DMS53 treated with DMSO at 0.1 percent for 48 hours (cell line): ENCODE measurements at regions not wholly inside any gene's neighbourhood (a gene's known extent, or its start where the extent isn't known, plus 50 kb on each side); places are given as distances from the start of the nearest gene placed in this dataset.

Experiments used
- DNase-seq: peaks from one replicate; lab custom pipeline; 2025; ENCODE audit not compliant: unreplicated experiment; lab: John Stamatoyannopoulos, UW

DNA sequence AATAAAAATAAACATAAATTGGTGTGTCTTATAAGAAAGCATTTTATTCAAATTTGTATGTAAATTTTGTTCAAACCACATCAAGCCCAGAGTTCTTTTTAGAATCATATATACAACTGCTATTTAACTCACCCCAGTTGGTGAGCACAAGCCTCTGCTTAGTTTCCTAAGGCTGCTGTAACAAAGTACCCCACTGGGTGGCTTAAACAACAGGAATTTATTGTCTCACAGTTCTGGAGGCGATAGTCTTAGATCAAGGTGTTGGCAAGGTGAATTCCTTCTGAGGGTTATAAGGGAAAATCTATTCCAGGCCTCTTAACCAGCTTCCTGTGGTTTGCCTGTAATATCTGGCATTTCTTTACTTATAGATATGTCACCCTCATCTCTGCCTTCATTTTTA, 1133.5 kb downstream of the OLFM4 start:
- DNase-seq = no peak

DNA sequence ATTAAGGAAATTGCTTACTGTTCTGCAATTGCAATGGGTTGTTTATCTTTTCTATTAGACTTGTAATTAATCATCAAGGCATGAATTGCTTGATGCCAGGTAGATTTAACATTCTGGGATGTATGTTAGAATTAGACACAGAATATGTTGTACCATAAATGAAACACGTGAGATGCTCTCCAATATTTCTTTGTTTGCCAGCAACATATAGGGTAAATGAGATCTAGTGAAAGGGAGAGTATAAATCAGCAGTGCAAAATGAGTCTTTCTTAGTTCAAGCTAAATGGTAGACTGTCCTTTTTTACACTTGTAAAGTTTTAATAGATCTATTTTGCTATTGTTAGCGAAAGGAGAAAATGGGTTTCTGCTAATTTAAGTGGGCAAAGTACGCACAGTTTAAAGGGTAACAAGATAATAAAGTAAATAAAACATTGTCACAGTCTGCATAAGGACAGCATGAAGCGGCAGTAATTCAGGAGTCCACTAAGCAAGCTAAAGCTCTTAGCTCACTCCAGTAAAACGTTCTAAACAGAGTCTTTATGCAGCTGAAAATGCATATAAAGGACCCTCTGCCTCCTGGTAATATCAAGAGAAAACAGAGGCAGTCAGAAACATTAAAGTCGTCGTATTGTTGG, 1137.1 kb downstream of the OLFM4 start:
- DNase-seq = no peak

DNA sequence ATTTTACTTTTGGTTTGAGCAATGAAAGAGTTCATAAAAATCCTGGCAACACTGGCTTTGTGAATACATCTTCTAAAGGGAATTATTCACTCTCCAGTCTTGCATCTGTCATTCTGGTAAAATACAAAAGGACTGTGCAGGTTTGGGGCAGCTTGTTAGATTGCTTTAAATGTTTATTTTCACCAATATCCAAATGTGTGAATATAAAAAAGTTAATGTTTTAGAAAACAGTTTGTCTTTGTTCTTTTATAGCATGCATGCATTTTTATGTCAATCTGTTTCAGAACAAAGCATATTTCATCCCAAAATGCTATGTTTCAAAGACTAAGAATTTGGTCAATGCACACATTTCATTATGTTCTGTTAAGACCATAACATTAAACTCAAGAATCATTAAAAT, 1145.4 kb downstream of the OLFM4 start:
- DNase-seq = no peak

DNA sequence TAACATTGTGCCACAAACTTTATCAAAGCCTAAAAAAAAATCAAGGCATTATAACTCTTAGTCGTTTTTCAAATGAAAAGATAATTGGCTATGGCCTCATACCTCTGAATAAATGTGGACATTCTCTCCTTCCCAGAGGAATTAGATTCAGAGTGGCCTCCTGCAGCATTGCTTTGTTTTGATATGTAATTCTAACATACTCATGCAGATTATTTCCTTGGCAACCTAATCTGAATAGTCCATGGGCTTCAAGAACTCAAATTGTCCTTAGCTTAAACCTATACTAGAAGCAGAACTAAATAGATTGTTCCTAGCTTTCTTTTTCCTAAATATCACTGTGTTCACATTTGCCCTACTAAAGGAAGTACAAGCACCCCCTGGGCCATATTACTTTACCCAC, 1146.9 kb downstream of the OLFM4 start:
- no peak for DNase-seq

DNA sequence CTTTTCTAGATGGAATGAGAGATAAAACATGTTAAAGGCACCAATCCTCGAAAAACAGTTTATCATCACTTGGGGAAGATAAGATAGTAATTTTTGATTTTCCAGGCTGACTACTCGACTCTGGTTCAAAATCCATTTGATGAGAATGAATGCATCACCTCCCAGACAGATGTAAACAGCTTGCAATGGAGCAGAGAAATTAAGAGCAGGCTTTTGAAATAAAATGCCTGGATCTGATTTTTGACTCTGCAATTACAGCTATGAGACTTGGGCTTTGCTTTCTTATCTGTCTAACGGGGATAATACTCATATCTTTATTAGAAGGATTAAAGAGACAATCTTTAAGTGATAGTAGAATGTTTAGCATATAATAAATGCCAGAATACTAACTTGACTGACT, 1148.9 kb downstream of the OLFM4 start:
- no peak for DNase-seq

DNA sequence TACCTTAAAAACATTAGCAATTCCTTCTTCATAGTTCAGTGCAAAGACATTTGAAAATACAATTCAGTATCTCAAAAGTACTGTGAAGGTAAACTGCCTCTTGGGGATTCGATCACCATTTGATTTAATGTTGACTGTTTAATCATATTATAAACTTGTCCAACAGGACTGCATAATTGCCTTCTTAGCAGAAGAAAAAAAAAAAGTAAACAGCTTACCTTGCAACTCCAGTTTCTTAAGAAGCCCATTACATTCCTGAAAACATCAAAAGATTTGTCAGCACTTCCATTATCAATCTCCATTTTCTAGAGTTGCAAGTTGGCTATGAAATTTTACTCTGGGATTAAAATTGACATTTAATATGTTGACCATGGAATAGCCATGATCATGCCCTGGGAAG, 1154.6 kb downstream of the OLFM4 start:
- no peak for DNase-seq

DNA sequence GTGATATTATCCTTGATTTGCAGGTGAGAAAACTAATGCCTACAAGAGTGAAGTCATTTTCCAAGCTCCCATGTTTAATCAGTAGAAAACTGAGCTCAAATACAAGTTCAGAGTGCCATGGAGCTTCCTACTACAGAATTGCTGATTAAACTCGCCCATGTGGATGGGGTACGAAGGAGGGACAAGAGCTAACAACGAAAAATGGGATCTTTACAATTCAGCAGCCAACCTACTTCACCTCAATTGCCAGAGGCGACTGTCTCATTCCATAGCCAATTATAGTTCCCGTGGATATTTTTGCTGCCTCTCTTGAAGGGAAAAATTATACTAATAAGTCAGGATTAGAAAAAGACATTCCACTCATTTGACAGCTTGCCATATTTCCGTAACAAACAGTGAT, 1155.1 kb downstream of the OLFM4 start:
- no peak for DNase-seq

DNA sequence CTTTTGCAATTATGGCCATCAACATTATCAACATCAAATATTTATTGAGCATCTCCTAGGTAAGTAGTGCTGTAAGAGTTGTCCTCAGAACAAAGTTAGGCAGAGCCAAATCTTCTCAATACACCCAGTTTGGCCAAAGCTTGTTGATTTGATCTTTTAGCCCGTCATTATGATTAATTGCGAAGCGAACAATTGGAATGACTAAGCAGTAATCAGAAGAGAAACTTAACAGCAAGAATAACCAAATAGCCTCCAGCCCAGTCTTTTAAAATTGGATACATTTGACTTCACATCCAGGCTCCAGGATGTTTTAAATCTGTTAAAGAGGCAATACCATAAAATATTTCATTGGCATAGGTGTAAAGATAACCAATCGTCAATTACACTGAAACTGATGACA, 1156.0 kb downstream of the OLFM4 start:
- DNase-seq = no peak

DNA sequence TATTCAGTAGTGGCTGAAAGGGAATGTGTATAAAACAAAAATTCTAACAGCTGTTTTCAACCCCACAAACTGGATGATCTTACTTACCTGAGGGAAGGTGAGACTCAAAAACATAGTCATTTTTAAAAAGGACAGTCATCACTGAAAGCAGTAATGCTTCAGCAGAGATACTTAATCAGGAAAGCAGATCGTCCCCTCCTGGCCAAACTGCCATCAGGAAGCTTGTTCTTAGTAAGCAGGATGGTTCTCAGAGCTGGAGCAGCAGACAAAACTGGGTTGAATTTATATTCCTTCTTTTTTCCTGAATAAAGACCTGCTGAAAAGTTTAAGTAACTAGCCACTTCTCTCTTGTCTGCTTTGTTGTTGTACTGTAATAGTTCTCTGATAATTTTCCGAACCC, 1156.5 kb downstream of the OLFM4 start:
- no peak for DNase-seq

DNA sequence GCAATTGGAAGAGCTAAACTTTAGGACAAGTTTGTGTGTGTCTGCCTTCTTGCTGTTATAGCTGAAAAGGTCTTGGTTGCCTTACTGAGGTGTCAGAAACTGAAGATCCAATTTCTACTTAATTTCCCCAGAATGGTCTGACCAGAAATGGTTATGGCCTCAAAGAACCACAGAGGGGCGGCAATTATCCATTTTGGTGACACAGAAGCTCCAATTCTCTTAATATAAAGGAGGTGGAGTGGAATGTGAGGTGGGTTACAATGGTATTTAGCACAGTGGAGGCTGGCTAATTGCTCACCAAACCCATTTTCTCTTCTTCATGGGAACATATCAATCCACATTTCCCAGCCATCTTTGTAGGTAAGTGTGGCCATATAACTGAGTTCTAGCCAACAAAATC, 1157.2 kb downstream of the OLFM4 start:
- DNase-seq = peak; percentile 40

DNA sequence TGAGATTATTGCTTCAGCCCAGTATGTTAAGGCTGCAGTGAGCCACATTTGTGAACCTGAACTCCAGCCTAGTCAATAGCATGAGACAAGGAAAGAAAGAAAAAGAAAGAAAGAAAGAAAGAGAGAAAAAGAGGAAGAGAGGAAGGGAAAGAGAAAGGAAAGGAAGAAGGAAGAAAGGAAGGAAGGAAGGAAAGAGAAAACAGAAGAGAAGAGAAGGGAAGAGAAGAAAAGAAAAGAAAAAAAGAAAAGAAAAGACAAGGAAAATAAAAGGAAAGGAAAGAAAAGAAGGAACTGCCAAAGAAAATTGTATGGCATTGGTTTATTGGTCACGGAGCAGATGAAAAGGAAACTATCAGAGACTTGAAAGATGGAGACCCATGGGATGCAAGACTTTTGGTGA, 1158.8 kb downstream of the OLFM4 start:
- DNase-seq = no peak

DNA sequence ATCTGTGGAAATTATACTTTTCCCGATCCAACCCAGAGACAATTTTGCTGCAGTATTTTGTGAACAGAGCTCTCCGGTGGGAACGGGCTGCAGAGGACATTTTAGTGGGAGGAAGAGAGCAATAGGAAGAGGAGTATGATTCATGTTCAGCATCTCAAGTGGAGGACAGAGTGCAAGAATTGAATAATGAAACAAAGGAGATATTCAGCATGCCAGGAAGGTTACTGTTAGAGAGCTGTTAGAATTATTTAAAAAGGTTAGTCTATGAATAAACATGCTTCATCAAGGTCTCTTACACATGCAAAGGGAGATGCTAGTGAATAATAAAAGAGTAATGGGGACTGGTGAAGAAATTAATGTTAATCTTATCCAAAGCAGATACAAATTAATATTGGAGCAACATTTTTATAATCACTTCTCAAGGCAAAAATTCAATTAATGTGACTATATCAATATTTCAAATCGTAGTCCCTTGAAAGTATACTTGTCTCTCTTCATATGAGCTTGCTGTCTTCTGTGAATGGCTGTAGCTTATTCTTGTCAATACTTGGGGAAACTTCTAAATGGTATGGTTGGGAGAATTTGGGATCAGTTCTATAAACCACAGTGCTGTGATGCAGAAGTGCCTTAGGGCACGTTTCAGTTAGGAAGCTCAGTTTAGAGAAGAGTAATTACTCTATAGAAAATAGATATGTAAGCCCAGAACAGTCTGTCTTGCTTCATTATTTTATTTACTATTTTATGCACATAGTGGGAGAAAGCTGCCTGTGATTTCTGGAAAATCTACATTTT, 1165.8 kb downstream of the OLFM4 start:
- DNase-seq = no peak

DNA sequence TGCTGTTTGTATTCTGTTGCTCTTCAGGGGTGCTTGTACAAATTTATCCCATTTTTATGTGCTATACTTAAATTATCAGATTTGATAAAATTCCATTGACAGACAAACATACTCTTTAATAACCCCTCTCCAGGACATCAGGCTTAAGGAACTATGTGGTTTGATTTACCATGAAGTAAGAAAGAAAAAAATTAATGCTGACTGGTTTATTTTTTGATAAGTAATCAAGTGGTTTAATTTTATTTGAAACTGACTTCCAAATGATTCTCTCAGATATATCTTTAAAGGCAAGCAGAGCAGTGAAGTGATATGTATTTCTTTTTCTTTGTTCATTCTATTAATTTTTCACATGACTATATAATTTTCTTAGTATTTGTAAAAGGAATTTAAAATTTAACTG, 1168.1 kb downstream of the OLFM4 start:
- DNase-seq = no peak

DNA sequence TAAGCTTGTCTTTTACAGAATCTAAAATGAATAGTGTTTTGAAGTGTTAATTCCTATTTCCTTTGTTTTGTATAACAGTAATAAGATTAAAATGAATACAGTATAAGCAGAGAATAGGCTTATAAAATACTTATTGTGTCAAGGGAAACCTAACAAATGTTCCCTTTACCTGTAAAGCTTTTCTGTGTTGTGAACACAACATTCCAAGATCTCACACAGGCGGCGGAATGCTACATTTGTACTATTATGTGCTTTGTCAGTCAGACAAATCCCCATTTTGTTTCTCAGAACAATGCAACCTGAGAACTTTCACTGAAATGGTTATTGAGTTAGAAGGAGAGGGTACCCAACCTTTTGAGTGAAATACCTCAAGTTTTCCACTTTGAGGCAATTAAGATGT, 1170.3 kb downstream of the OLFM4 start:
- DNase-seq = no peak

DNA sequence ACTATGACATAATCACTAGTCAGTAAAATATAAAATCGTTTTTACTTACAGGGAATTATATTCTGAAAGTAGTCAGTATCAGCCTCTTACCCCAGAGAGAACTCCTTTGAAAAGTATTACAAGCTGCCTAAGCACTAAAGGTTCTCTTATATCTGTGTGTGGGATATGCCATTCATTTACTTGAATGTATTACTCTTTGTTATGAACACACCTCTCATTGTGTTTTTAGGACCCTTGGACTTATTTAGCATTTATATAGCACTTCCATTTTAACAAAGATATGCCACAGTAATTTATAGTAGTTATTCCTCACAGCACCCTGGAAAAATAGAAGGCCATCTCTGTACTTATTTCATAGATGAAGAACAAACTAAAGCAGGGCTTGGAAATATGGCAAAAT, 1178.0 kb downstream of the OLFM4 start:
- no peak for DNase-seq

DNA sequence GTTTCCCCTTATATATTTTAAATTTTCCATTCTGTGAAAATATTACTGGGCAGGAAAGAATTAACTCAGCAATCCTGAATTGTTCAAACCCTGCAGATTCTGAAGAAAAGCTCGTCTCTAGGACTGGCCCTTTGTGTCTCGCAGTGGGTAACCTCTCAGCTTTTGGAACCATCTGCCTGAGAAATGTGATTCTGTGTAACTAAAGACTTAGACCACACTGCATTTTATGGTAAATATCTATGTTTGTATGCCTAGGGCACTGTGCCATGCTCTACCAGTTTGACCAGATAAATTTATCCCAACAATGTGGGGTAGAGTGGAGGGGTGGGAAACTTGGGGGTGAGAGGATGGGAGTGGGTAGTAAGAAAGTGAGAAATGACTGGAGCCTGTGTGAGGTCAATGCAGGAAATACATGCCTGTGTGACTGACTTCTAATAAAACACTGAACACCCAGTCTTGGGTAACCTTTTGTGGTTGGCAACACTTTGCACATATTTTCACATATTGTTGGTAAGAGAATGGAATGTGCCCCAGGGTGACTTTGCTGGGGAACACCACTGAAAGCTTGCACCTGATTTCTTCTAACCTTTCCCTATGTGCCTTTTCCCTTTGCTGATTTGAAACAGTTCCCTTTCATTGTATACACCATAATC, 1181.9 kb downstream of the OLFM4 start:
- DNase-seq = no peak

DNA sequence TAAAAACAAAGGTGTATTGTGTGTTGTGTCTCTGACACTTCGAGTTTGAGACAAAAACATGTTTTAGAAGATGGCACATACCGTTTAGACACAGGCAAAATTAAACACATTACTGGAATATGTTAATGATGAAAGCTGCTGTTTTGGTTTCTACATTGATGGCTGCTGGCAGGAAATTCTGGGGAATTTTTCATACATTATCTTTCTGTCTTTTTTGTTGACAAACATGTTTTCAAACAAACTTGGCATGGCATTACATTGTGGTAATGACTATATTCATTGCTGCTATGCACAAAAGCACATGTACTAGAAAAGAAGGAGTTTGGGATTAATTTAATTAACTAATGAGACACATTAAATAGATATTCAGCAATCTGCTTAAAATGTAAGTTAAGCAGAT, 1187.6 kb downstream of the OLFM4 start:
- no peak for DNase-seq

DNA sequence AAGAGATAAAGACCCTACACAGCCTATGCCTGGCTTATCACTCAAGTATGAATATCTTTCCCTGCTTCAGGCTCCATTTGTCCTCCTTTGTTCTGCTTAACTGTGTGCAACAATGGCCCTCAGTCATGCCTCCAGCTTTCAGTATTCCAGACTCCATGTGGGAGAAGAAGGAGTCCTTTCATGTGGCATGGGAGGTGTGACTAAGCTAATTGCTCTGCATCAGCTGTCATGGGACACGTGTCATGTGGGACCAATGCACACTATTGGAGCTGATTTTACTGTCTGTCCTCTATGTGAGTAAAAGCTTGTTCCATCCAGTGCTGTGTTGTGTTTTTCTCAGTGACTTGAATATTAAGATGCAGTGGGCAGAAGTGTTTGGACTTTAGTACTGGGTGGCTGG, 1198.3 kb downstream of the OLFM4 start:
- DNase-seq = no peak

DNA sequence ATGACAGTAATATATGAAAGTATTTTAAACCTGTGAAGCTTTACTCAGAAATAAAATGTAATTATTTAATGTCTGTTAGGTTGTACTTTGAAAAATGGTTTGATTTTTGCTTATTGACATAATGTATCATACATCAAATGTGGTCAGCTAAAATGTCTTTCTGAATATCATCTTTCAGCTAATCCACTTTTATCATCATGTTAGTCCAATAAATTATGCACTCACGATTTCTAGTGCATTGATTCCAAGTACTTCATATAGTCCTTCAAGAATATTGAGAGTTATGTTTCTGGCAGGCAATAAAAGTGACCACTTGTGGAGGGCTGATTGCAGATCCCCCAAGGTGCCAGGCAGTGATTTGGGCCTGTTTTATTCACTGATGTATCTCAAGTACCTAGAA, 1204.1 kb downstream of the OLFM4 start:
- DNase-seq = no peak

DNA sequence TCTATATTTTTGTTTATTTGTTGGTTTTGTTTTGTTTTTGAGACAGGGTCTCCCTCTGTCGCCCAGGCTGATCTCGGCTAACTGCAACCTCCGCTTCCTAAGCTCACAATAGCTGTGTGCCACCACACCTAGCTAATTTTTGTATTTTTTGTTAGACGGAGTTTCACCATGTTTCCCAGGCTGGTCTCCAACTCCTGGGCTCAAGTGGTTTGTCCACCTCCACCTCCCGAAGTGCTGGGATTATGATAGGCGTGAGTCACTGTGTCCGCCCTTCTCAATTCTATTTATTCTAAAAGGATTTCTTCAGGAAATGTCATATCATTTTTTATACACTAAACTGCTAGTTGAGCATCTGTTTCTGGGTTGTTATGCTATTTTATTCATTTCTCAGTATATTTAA, 1206.0 kb downstream of the OLFM4 start:
- peak; percentile 36 for DNase-seq

DNA sequence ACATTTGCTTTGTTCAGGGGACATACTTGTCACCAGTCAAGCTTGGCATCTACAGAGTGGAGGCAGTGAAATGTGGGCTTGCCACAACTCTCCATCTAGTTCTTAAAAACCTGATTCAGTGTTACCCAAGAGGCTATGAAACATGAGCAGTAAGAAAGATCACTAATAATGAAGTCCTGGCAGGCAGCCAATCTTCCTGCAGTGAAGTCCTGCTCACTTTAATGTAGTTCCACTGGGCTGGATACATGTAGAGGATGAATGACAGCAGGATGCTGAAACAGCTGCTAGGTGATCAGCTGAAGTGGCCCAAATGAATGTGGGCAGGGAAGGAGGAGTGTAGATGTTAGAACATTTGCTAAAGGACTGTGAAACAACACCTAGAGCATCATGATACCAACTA, 1213.1 kb downstream of the OLFM4 start:
- peak; percentile 61 for DNase-seq

DNA sequence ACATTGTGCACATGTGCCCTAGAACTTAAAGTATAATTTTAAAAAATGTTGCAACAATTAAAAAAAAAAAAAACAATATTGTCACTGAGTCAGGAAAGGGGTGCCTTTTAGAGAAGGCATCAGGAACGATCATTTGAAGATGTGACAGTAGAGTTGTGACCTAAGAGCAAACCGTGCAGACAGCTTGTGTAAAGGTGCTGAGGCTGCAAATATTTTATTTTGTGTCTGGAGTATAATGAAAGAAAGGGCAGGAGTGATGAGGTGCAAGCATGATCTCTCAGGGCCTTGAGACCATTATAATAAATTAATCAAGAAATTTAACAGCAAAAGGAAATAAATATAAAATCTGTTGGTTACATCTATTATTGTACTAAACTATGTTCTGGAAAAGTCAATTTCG, 1219.7 kb downstream of the OLFM4 start:
- no peak for DNase-seq
